Neural crest cell (in vitro differentiated cells): ENCODE measurements at regions not wholly inside any gene's neighbourhood (a gene's known extent, or its start where the extent isn't known, plus 50 kb on each side); places are given as distances from the start of the nearest gene placed in this dataset.
"Not testable (repeated sequence)": the region's sequence is repeated elsewhere in the genome, so short reads cannot be mapped to it uniquely, and the experiment has no call there.

Experiments used
- DNase-seq: peaks from one replicate; pipeline ENCODE4 v3.0.0; 2021; ENCODE audit warnings: low read depth, mixed read lengths, low spot score
- H3K27ac Mint-ChIP-seq: one replicate; pipeline ENCODE4 v1.8.0; 2021; ENCODE audit warnings: mild to moderate bottlenecking, mixed read lengths; ENCODE audit not compliant: unreplicated experiment
- H3K27me3 Mint-ChIP-seq: 2 replicates; pipeline ENCODE4 v1.8.0; 2021; ENCODE audit warnings: low read depth, mild to moderate bottlenecking, mixed read lengths
- H3K36me3 Mint-ChIP-seq: 2 replicates; pipeline ENCODE4 v1.8.0; 2021; ENCODE audit warnings: low read depth, mild to moderate bottlenecking, mixed read lengths
- H3K4me1 Mint-ChIP-seq: 2 replicates; pipeline ENCODE4 v1.8.0; 2021; ENCODE audit warnings: mixed read lengths
- H3K4me3 Mint-ChIP-seq: one replicate; pipeline ENCODE4 v1.8.0; 2021; ENCODE audit warnings: mild to moderate bottlenecking, mixed read lengths
- H3K9me3 Mint-ChIP-seq: 2 replicates; pipeline ENCODE4 v1.8.0; 2021; ENCODE audit warnings: mixed read lengths
- TF ChIP-seq, protein P1 (sequence below): fragments of 200-600 bp; sonication (generic); conservative IDR thresholded peaks from 2 replicates; pipeline ENCODE4 v1.5.0; 2021; ENCODE audit warnings: antibody characterized with exemption, mild to moderate bottlenecking

DNA sequence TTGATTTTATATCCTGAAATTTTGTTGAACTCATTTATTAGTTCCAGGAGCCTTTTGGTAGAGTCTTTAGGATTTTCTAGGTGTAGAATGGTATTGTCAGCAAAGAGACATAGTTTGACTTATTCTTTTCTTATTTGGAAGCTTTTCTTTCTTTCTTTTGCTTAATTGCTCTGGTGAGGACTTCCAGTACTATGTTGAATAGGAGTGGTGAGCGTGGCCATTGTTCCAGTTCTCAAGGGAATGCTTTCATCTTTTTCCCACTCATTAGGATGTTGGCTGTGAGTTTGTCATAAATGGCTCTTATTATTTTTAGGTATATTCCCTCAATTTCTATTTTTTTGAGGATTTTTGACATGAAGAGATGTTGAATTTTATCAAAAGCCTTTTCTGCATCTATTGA is 182.2 kb upstream of the SPRY2 start:
- no peak for DNase-seq
- TF ChIP-seq, protein P1, sequence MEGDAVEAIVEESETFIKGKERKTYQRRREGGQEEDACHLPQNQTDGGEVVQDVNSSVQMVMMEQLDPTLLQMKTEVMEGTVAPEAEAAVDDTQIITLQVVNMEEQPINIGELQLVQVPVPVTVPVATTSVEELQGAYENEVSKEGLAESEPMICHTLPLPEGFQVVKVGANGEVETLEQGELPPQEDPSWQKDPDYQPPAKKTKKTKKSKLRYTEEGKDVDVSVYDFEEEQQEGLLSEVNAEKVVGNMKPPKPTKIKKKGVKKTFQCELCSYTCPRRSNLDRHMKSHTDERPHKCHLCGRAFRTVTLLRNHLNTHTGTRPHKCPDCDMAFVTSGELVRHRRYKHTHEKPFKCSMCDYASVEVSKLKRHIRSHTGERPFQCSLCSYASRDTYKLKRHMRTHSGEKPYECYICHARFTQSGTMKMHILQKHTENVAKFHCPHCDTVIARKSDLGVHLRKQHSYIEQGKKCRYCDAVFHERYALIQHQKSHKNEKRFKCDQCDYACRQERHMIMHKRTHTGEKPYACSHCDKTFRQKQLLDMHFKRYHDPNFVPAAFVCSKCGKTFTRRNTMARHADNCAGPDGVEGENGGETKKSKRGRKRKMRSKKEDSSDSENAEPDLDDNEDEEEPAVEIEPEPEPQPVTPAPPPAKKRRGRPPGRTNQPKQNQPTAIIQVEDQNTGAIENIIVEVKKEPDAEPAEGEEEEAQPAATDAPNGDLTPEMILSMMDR = no peak
- H3K27ac Mint-ChIP-seq = no peak overlapping the region
- H3K4me3 Mint-ChIP-seq = no peak overlapping the region
- no peaks in the 10 kb centered on the region for H3K4me1 Mint-ChIP-seq
- H3K9me3 Mint-ChIP-seq = peaks cover 5% of the 10 kb centered on the region
- H3K27me3 Mint-ChIP-seq = no peaks in the 10 kb centered on the region
- H3K36me3 Mint-ChIP-seq = peaks cover 8% of the 10 kb centered on the region

DNA sequence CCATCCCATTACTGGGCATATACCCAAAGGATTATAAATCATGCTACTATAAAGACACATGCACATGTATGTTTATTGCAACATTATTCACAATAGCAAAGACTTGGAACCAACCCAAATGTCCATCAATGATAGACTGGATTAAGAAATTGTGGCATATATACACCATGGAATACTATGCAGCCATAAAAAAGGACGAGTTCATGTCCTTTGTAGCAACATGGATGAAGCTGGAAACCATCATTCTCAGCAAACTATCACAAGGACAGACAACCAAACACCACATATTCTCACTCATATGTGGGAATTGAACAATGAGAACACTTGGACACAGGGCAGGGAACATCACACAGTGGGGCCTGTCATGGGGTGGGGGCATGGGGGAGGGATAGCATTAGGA is 181.5 kb upstream of the SPRY2 start:
- not testable (repeated sequence) for H3K9me3 Mint-ChIP-seq, H3K36me3 Mint-ChIP-seq, H3K4me1 Mint-ChIP-seq, H3K4me3 Mint-ChIP-seq, DNase-seq, H3K27me3 Mint-ChIP-seq, H3K27ac Mint-ChIP-seq

DNA sequence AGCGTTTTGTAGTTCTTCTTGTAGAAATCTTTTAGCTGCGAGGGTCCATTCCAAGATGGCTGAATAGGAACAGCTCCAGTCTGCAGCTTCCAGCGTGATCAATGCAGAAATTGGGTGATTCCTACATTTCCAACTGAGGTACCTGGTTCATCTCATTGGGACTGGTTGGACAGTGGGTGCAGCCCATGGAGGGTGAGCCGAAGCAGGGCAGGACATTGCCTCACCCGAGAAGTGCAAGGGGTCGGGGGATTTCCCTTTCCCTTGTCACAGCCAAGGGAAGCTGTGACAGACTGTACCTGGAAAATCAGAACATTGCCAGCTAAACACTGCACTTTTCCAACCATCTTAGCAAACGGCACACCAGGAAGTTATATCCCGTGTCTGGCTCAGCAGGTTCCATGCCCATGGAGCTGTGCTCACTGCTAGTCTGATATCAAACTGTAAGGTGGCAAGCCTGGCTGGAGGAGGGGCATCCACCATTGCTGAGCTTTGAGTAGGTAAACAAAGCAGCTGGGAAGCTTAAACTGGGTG is 176.0 kb upstream of the SPRY2 start:
- TF ChIP-seq, protein P1 = no peak
- Mint-ChIP-seq H3K4me3 (no peak overlapping the region), H3K36me3 (peaks cover 13% of the 10 kb centered on the region), H3K4me1 (no peaks in the 10 kb centered on the region), H3K27ac (no peak overlapping the region), H3K9me3 (peaks cover 13% of the 10 kb centered on the region), H3K27me3 (no peaks in the 10 kb centered on the region)
- DNase-seq = no peak

DNA sequence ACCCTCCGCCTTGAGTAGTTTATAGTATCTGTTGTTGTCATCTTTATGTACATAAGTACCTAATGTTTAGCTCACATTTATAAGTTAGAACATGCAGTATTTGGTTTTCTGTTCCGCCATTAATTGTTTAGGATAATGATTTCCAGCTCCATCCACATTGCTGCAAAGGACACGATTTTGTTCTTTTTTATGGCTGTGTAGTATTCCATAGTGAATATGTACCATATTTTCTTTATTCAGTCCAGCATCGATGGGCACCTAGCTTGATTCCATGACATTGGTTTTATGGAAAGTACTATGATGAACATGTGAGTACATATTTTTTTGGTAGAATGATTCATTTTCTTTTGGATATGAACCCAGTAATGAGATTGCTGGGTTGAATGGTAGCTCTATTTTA is 174.4 kb upstream of the SPRY2 start:
- peaks cover 13% of the 10 kb centered on the region for H3K36me3 Mint-ChIP-seq

DNA sequence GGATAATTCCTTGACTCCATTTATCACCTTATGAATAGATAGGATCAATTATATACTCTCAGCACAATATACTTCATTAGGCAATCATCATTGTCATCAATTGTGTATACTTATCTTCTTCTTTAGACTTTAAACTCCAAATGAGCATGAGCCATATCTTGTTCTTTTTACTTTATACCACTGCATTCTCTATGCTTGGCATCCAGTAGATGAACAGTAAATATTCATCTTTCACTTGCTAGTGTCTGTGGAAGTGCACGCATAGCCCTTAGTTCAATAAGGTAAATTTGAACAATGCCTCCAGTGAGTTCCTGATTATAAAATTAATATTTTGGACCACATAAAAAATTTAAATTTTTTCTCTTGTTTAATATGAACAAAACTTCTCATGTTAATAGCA is 172.3 kb upstream of the SPRY2 start:
- peaks cover 4% of the 10 kb centered on the region for H3K36me3 Mint-ChIP-seq
- peaks cover 8% of the 10 kb centered on the region for H3K9me3 Mint-ChIP-seq
- H3K4me3 Mint-ChIP-seq = no peak overlapping the region
- TF ChIP-seq, protein P1 = no peak
- no peak overlapping the region for H3K27ac Mint-ChIP-seq
- no peaks in the 10 kb centered on the region for H3K4me1 Mint-ChIP-seq
- H3K27me3 Mint-ChIP-seq = no peaks in the 10 kb centered on the region
- no peak for DNase-seq

More for the DNA sequence above, 174.4 kb upstream of the SPRY2 start:
- H3K27me3 Mint-ChIP-seq = no peaks in the 10 kb centered on the region
- no peaks in the 10 kb centered on the region for H3K4me1 Mint-ChIP-seq
- no peak overlapping the region for H3K4me3 Mint-ChIP-seq
- TF ChIP-seq, protein P1 = no peak
- no peak overlapping the region for H3K27ac Mint-ChIP-seq
- peaks cover 13% of the 10 kb centered on the region for H3K9me3 Mint-ChIP-seq
- DNase-seq = no peak

DNA sequence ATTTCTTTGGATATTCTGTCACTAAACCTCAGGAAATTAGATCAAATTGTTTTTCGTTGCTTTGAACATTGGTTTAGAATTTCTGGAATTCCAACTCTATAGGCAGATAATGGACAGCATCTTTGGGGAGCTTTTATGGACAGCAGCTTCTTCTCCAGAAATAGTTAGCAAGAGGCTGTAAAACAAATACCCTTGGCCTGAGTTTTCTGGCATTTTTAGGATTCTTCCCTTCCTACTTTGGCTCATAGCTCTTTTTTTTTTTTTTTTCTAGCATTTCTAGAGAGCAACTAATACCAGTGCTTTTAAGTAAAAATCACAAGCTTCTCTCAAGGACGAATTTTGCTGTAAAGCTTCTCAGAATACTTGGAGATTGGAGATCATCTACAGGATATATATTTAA is 169.8 kb upstream of the SPRY2 start:
- DNase-seq = no peak
- TF ChIP-seq, protein P1 = no peak
- Mint-ChIP-seq H3K9me3 (peaks cover 19% of the 10 kb centered on the region), H3K4me3 (no peak overlapping the region), H3K36me3 (peaks cover 4% of the 10 kb centered on the region), H3K4me1 (no peaks in the 10 kb centered on the region), H3K27me3 (no peaks in the 10 kb centered on the region), H3K27ac (no peak overlapping the region)
